Ovary (tissue), 7 donors: ENCODE measurements at regions not wholly inside any gene's neighbourhood (a gene's known extent, or its start where the extent isn't known, plus 50 kb on each side); places are given as distances from the start of the nearest gene placed in this dataset.

ENCODE experiments used
- DNase-seq, 5 donors: peaks; one replicate each; pipeline ENCODE4 v3.0.0-alpha.2; 2019 to 2020
- H3K27ac ChIP-seq, 2 donors: fragments of 200-600 bp; one replicate each; pipeline versions ENCODE4 v1.5.1 to v1.8.0; 2019 to 2022
- H3K27me3 ChIP-seq: fragments of 200-600 bp; one replicate; pipeline ENCODE4 v1.8.0; 2022
- H3K36me3 ChIP-seq: fragments of 200-600 bp; sonication (generic); one replicate; pipeline ENCODE4 v1.5.1; 2019
- H3K4me1 ChIP-seq: one replicate; pipeline ENCODE4 v1.8.1; 2013; ENCODE audit warnings: mild to moderate bottlenecking, moderate library complexity; ENCODE audit not compliant: insufficient read depth
- H3K4me3 ChIP-seq: fragments of 200-600 bp; sonication (generic); one replicate; pipeline ENCODE4 v1.5.1; 2017
- H3K9me3 ChIP-seq, 2 donors: fragments of 200-600 bp in 1 of 2; sonication (generic) in 1 of 2; one replicate each; pipeline versions ENCODE4 v1.5.1 to v1.8.1; 2013 to 2019; ENCODE audit warnings: mild to moderate bottlenecking in 1 of 2, moderate library complexity in 1 of 2
- CTCF ChIP-seq, 3 donors: fragments of 450-650 bp in 2 of 3; fragments of 200-600 bp in 1 of 3; IDR thresholded peaks; one replicate each; pipeline versions ENCODE4 v1.5.1 to v1.8.0; 2016 to 2022; ENCODE audit warnings: antibody characterized with exemption in 3 of 3, mild to moderate bottlenecking in 1 of 3
- EP300 ChIP-seq: sonication (generic); formaldehyde crosslinking; IDR thresholded peaks from one replicate; pipeline ENCODE4 v1.6.1; 2017; ENCODE audit warnings: antibody characterized with exemption
- POLR2A ChIP-seq: fragments of 450-650 bp; IDR thresholded peaks from one replicate; pipeline ENCODE4 v1.6.1; 2017; ENCODE audit warnings: antibody characterized with exemption, mild to moderate bottlenecking, moderate library complexity
- WGBS, 3 donors: extraction: QIAGEN DNeasy Blood & Tissue Kit in 1 of 3; methylation state at CpG; one replicate each; pipeline versions ENCODE4 v1.1.5 to v1.1.7; 2013 to 2017; 5-methylcytosine and 5-hydroxymethylcytosine counted together
- intact Hi-C, 4 donors: fragments of 100-400 bp; cut with DNase I; formaldehyde crosslinking; loops; one replicate each; pipeline versions ENCODE4 v1.11.0 to v1.15.1; 2022 to 2023
- donor health status: DM: no; HTN: no; CAD: no; lungs with moderate emphysema.
- donor health status: DM: no; HTN: no; CAD: no.
- donor health status: Bipolar disorder and iron deficiency.
- donor health status: DM: no; HTN: no; CAD: no.
- donor health status: DM: yes; HTN: yes; CAD: no.

DNA sequence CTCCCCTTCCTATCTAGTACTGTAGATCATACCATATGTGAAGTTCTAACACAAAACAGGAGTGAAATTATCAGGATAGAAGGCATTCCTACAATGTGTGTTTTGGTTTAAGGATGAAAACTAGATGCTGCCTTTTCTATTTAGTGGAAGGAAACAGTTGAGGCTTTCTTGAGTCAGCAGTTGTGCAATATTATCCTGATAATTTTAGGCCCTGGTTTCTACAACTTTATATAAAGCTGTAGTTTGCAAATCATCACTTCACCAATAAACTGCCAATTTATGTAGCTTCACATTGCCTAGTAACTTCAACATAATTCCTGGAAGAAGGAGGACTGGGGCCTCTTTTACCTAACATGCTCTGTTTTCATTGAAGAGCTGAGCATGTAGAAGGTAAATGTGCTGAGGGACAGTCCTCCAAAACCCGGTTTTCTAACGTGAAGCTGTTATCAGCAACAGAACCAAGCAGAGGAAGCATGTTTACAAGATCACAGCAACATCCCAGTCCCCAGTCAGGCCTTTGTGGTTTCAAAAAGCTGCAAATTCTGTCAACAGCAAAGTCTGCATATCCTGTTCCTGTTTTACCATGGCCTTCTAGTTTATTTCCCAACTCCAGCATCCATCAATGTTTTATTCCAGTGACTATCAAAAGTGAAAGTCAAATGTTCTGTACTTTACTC, 513.4 kb upstream of the MEF2C start:
- 5 to 21% (median 6%) methylated on average over 2 of the region's 2 CpGs for WGBS, 3 donors
- H3K4me1 ChIP-seq: peaks cover 1% of the 10 kb centered on the region
- H3K9me3 ChIP-seq: no peaks in the 10 kb centered on the region
- no peak for DNase-seq
- TF ChIP-seq POLR2A: no peak
- no peak for TF ChIP-seq CTCF (IDR thresholded peaks at IDR 0.05)
- no peak for TF ChIP-seq EP300
- intact Hi-C loops: no loop called here
- H3K27me3 ChIP-seq: no peaks in the 10 kb centered on the region
- H3K36me3 ChIP-seq: no peaks in the 10 kb centered on the region
- no peak overlapping the region for H3K4me3 ChIP-seq
- no peak overlapping the region for H3K27ac ChIP-seq

DNA sequence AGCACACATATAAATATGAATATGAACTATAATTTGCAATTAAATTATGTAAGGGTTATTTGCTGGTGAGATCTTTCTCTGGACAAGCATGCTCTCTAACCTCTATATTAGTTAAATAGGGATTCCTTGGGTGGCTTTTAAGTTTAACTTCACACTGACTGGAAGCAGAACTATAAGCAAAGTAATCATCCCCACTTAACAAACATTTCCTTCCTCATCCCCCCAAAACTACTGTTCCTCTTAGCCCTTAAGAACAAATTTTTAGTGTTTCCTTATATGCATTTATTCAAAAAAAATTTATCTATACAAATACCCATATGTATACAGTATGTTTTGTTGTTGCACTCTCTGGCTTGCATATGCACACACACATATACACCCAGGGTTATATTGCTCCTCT, 512.1 kb upstream of the MEF2C start:
- Histone ChIP-seq H3K4me1 (peaks cover 1% of the 10 kb centered on the region), H3K36me3 (no peaks in the 10 kb centered on the region), H3K27ac (no peak overlapping the region), H3K4me3 (no peak overlapping the region), H3K27me3 (no peaks in the 10 kb centered on the region), H3K9me3 (no peaks in the 10 kb centered on the region)
- no peak for TF ChIP-seq EP300
- no peak for TF ChIP-seq CTCF (IDR thresholded peaks at IDR 0.05)
- intact Hi-C loops: no loop called here
- no peak for DNase-seq

- H3K4me1 ChIP-seq: no peaks in the 10 kb centered on the region
- no peaks in the 10 kb centered on the region for H3K9me3 ChIP-seq
- no peaks in the 10 kb centered on the region for H3K36me3 ChIP-seq
- intact Hi-C loops: no loop called here
- no peak overlapping the region for H3K27ac ChIP-seq
- no peaks in the 10 kb centered on the region for H3K27me3 ChIP-seq
- no peak for DNase-seq
- WGBS, 3 donors: 81 to 88% (median 88%) methylated on average over 2 of the region's 2 CpGs
- TF ChIP-seq EP300 (no peak), POLR2A (no peak), CTCF (IDR thresholded peaks at IDR 0.05) (no peak)
- no peak overlapping the region for H3K4me3 ChIP-seq
These were observed 505.9 kb upstream of the MEF2C start for GRCh38 chr5:89388872-89389271.

- no peak overlapping the region for H3K27ac ChIP-seq
- H3K4me3 ChIP-seq: no peak overlapping the region
- WGBS, 3 donors: 87 to 90% (median 90%) methylated on average over 5 of the region's 5 CpGs
- no peaks in the 10 kb centered on the region for H3K9me3 ChIP-seq
- TF ChIP-seq EP300 (no peak), POLR2A (no peak), CTCF (IDR thresholded peaks at IDR 0.05) (no peak)
- no peaks in the 10 kb centered on the region for H3K4me1 ChIP-seq
- DNase-seq: no peak
- no peaks in the 10 kb centered on the region for H3K36me3 ChIP-seq
- intact Hi-C loops: loop anchor here in 1 of 4 donors (2.0 kb wide), 1 partner anchor 56 kb away; no protein-coding TSS in a partner anchor
- no peaks in the 10 kb centered on the region for H3K27me3 ChIP-seq
These were observed 501.4 kb upstream of the MEF2C start for GRCh38 chr5:89384391-89384790.
